WERI-Rb-1 (cell line): ENCODE measurements at regions not wholly inside any gene's neighbourhood (a gene's known extent, or its start where the extent isn't known, plus 50 kb on each side); places are given as distances from the start of the nearest gene placed in this dataset.
"Not testable (repeated sequence)": the region's sequence is repeated elsewhere in the genome, so short reads cannot be mapped to it uniquely, and the experiment has no call there.

Experiments used
- DNase-seq: peaks from one replicate; pipeline ENCODE4 v3.0.0-alpha.2; 2020
- H3K27ac ChIP-seq: fragments of 250-450 bp; sonication (Bioruptor Pico); 2 replicates; pipeline ENCODE4 v1.5.1; 2020; ENCODE audit warnings: mild to moderate bottlenecking, moderate library complexity
- H3K27me3 ChIP-seq: fragments of 250-450 bp; sonication (Bioruptor Pico); 2 replicates; pipeline ENCODE4 v1.5.1; 2021; ENCODE audit warnings: mild to moderate bottlenecking, low read depth, moderate library complexity; ENCODE audit not compliant: insufficient read depth, severe bottlenecking
- H3K36me3 ChIP-seq: fragments of 250-450 bp; sonication (Bioruptor Pico); 2 replicates; pipeline ENCODE4 v1.5.1; 2020; ENCODE audit warnings: mild to moderate bottlenecking, moderate library complexity
- H3K4me3 ChIP-seq: 2 replicates; pipeline ENCODE4 v1.5.1; 2011; ENCODE audit warnings: low read depth, mild to moderate bottlenecking, control low read depth, low read length
- H3K9me3 ChIP-seq: fragments of 250-450 bp; sonication (Bioruptor Pico); 2 replicates; pipeline ENCODE4 v1.5.1; 2021; ENCODE audit warnings: mild to moderate bottlenecking, moderate library complexity; ENCODE audit not compliant: severe bottlenecking
- CTCF ChIP-seq: IDR thresholded peaks from 2 replicates; pipeline ENCODE4 v1.5.1; 2011; ENCODE audit warnings: low read depth, mild to moderate bottlenecking, control low read depth, inconsistent platforms, low read length

GRCh38 chr12:88844426-88844825 lies 264.2 kb upstream of the KITLG start:
- no peaks in the 10 kb centered on the region for H3K9me3 ChIP-seq
- no peak overlapping the region for H3K4me3 ChIP-seq
- H3K27ac ChIP-seq, result no peak overlapping the region
- no peak for DNase-seq
- TF ChIP-seq CTCF, result no peak
- H3K36me3 ChIP-seq, result no peaks in the 10 kb centered on the region
- H3K27me3 ChIP-seq, result no peaks in the 10 kb centered on the region

- no peak overlapping the region for H3K27ac ChIP-seq
- TF ChIP-seq CTCF, result no peak
- no peak overlapping the region for H3K4me3 ChIP-seq
These were observed 262.0 kb upstream of the KITLG start for GRCh38 chr12:88842314-88842713.

GRCh38 chr12:88839486-88839885 lies 259.2 kb upstream of the KITLG start:
- Histone ChIP-seq H3K27ac (no peak overlapping the region), H3K36me3 (no peaks in the 10 kb centered on the region), H3K27me3 (no peaks in the 10 kb centered on the region), H3K9me3 (peaks cover 2% of the 10 kb centered on the region), H3K4me3 (no peak overlapping the region)
- DNase-seq, result no peak
- TF ChIP-seq CTCF, result no peak

More at GRCh38 chr12:88842314-88842713, 262.0 kb upstream of the KITLG start:
- Histone ChIP-seq H3K9me3 (peaks cover 2% of the 10 kb centered on the region), H3K27me3 (no peaks in the 10 kb centered on the region), H3K36me3 (no peaks in the 10 kb centered on the region)
- no peak for DNase-seq

GRCh38 chr12:88836156-88836555 lies 255.9 kb upstream of the KITLG start:
- Histone ChIP-seq H3K27me3 (no peaks in the 10 kb centered on the region), H3K27ac (no peak overlapping the region), H3K4me3 (no peak overlapping the region), H3K36me3 (no peaks in the 10 kb centered on the region), H3K9me3 (peaks cover 2% of the 10 kb centered on the region)
- no peak for TF ChIP-seq CTCF
- no peak for DNase-seq

- Histone ChIP-seq H3K27me3 (no peaks in the 10 kb centered on the region), H3K9me3 (peaks cover 7% of the 10 kb centered on the region), H3K4me3 (no peak overlapping the region), H3K36me3 (no peaks in the 10 kb centered on the region), H3K27ac (no peak overlapping the region)
- TF ChIP-seq CTCF, result no peak
- DNase-seq, result no peak
These were observed 254.0 kb upstream of the KITLG start for GRCh38 chr12:88834226-88834625.

GRCh38 chr12:88833641-88834116 lies 253.4 kb upstream of the KITLG start:
- TF ChIP-seq CTCF, result no peak
- Histone ChIP-seq H3K27me3 (no peaks in the 10 kb centered on the region), H3K4me3 (no peak overlapping the region), H3K36me3 (no peaks in the 10 kb centered on the region), H3K27ac (no peak overlapping the region), H3K9me3 (peaks cover 5% of the 10 kb centered on the region)
- DNase-seq, result no peak

- not testable (repeated sequence) for H3K9me3 ChIP-seq, H3K36me3 ChIP-seq, H3K27me3 ChIP-seq, H3K4me3 ChIP-seq, H3K27ac ChIP-seq, DNase-seq
These were observed 248.3 kb upstream of the KITLG start for GRCh38 chr12:88828537-88828936.
